GM18505 (cell line): ENCODE measurements at regions not wholly inside any gene's neighbourhood (a gene's known extent, or its start where the extent isn't known, plus 50 kb on each side); places are given as distances from the start of the nearest gene placed in this dataset.
"Not testable (repeated sequence)": the region's sequence is repeated elsewhere in the genome, so short reads cannot be mapped to it uniquely, and the experiment has no call there.

ENCODE experiments used
- ATAC-seq: cut with Tn5 transposase; IDR thresholded peaks from one replicate; pipeline ENCODE4 v1.9.1; 2021; ENCODE audit not compliant: unreplicated experiment
- POLR2A ChIP-seq: IDR thresholded peaks from 4 replicates; pipeline ENCODE4 v1.6.1; 2011; ENCODE audit warnings: borderline replicate concordance; ENCODE audit not compliant: insufficient read depth, insufficient read length; ENCODE audit errors: extremely low read depth

GRCh38 chr7:20083781-20084180 is 133.4 kb downstream of the MACC1 start:
- ATAC-seq = no peak

DNA sequence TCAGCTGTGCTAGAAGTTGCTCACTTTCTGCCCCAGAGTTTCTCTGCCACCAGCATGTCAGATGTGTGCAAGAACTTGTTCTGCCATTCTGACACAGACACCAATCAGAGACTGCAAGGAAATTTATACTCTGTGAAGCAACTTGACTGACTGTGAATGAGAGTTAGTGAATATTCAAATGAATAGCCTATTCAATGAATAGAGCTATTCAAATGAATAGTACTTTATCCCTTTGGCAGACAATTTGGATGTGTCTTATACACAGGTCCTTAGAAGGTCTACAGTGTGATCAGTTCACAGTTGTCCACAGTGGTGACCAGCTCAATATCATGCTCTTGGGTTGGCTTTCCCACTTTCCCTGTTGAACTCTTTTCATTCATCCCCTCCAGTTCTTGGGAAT is 138.1 kb downstream of the MACC1 start:
- no peak for TF ChIP-seq POLR2A
- ATAC-seq = no peak

More at GRCh38 chr7:20083781-20084180, 133.4 kb downstream of the MACC1 start:
- TF ChIP-seq POLR2A = no peak

GRCh38 chr7:20076835-20077234 is 140.3 kb downstream of the MACC1 start:
- no peak for TF ChIP-seq POLR2A

GRCh38 chr7:20075992-20076820 is 141.0 kb downstream of the MACC1 start:
- ATAC-seq = no peak
- TF ChIP-seq POLR2A = no peak

More at GRCh38 chr7:20076835-20077234, 140.3 kb downstream of the MACC1 start:
- no peak for ATAC-seq

GRCh38 chr7:20075440-20075839 is 141.7 kb downstream of the MACC1 start:
- ATAC-seq = no peak
- TF ChIP-seq POLR2A = no peak

- not testable (repeated sequence) for ATAC-seq
Measured at GRCh38 chr7:20068004-20068403, 149.2 kb downstream of the MACC1 start.

GRCh38 chr7:20064974-20065862 is 152.0 kb downstream of the MACC1 start:
- ATAC-seq = peak; percentile 99
- TF ChIP-seq POLR2A = no peak

DNA sequence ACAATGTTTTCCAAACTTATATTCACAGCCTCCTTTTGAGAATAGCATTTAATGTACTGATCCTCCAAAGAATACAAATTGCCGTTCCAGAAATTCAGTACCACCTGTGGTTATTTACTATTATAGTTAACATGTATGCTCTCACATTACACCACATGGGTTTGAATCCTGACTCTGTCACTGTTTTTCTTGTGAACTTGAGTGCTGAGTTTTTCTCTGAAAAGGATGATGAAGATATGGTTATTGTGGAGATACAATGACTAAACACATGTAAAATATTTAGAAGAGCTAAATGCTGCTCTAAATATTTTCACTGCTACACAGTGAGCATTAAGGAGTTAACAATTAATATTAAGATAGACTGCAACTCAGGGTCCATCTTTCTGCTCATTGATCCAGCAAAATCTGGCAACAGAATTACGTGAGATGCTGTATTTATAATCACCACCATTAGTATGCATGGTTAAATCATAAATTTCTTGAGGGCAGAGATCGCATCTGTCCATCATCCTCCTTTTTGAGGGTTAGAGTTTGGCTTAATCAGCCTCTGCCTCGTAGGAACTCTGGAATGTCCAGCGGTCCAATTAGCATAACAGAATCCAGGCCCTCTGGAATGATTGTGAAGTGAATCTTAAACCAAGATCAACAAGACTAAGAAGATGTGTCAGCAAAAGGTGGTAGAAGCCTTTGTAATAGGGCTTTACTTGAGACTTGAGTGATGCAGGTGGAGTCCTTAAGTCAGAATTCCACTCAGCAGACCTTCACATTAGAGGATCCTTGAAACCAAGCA is 152.8 kb downstream of the MACC1 start:
- TF ChIP-seq POLR2A = no peak
- no peak for ATAC-seq

GRCh38 chr7:20063644-20064043 is 153.5 kb downstream of the MACC1 start:
- no peak for ATAC-seq
- TF ChIP-seq POLR2A = no peak

DNA sequence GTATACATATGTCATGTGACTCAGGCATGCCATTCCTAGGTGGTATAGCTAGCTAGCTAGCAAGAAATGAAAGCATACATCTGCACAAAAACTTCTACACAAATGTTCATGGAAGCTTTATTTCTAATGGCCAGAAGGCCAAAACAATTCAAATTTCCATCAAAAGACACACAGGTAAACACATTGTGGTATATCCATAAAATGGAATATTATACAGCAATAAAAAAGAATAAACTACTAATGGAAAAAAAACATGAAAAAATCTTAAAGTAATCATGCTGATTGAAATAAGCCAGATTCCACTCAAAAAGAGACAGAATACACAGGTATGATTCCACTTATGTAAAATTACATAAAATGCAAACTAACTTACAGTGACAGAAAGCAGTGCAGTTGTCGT is 154.3 kb downstream of the MACC1 start:
- no peak for TF ChIP-seq POLR2A

GRCh38 chr7:20053334-20054104 is 163.7 kb downstream of the MACC1 start:
- TF ChIP-seq POLR2A = no peak
- no peak for ATAC-seq

More for the DNA sequence above, 154.3 kb downstream of the MACC1 start:
- ATAC-seq = no peak

- no peak for TF ChIP-seq POLR2A
- ATAC-seq = no peak
Measured at GRCh38 chr7:20050241-20050966, 166.8 kb downstream of the MACC1 start.
